GM12872 (cell line): ENCODE measurements at regions not wholly inside any gene's neighbourhood (a gene's known extent, or its start where the extent isn't known, plus 50 kb on each side); places are given as distances from the start of the nearest gene placed in this dataset.

Source experiments
- CTCF ChIP-seq: IDR thresholded peaks from 3 replicates; pipeline ENCODE4 v1.5.1; 2011; ENCODE audit warnings: low read depth, mild to moderate bottlenecking, low read length, moderate library complexity; ENCODE audit not compliant: insufficient read depth

- TF ChIP-seq CTCF: no peak
Measured at GRCh38 chr6:142543606-142544005, 241.8 kb downstream of the ADGRG6 start.

GRCh38 chr6:142544199-142544838 is 242.5 kb downstream of the ADGRG6 start:
- no peak for TF ChIP-seq CTCF

GRCh38 chr6:142545147-142545546 is 243.3 kb downstream of the ADGRG6 start:
- TF ChIP-seq CTCF: no peak

DNA sequence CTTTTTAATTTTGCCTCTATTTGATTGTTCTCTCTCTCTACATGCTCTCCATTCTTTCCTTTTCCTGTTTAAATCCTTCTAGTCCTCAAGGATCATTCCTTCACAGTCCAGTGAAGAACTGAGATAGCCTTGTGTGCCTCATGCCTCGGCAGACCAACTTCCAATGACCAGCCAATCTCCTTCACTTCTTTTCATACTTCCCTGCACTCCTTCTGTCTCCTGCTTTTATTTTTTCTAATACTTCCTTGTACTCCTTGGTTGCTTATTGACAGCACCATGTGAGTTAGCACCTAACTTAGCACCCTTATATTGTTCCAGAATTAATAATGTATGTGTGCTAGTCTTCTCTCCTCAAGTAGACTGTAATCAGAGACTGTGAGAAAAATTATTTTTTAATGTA is 246.8 kb downstream of the ADGRG6 start:
- no peak for TF ChIP-seq CTCF

GRCh38 chr6:142550310-142551063 is 248.7 kb downstream of the ADGRG6 start:
- no peak for TF ChIP-seq CTCF

DNA sequence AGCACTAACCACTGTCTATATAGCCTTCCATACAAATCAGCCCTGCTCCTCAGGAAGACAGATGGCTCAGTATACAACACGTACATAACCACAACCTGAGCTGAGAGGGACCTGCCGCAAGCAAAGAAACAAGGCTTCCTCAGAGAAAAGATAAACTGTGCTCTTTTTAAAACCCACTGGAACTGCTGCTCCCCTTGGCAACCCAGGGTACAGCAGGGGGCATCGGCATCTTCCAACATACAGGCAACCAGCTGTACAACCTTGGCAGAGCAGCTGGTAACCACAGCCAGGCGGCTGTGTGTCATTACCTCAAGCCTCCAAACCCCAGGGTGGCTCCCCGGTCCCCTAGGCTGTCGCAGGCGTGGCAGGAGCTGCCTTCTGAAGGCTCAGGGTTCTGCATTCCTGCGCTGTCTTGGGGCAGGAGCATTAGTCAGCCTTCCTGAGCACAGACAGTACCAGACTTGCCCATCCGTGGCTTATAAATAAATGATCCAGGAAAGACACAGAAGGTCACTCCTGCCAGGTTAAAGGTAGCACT is 249.5 kb downstream of the ADGRG6 start:
- no peak for TF ChIP-seq CTCF

DNA sequence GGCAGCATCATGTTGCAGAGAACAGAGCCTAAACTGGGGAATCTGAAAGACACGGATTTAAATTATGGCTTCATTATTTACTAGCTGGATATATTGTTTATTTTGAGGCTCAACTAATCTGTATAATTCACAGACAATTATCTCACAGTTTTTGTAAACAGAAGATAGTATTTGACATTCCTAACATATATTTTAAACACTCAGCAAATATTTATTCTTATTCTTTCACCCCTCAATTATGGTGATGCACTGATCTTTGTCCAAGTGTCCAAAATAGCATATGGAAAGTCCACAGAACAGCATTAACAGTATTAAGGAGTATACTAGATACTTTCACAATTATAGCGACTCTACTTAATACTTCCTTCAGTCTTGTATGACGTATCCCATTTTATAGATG is 257.0 kb downstream of the ADGRG6 start:
- TF ChIP-seq CTCF: no peak
